WTC11 (cell line): ENCODE measurements at regions not wholly inside any gene's neighbourhood (a gene's known extent, or its start where the extent isn't known, plus 50 kb on each side); places are given as distances from the start of the nearest gene placed in this dataset.

Experiments used
- ATAC-seq: fragments of 200-7000 bp; cut with Tn5 transposase; 2 replicates; pipeline ENCODE4 v1.10.0; 2021; ENCODE audit warnings: mild to moderate bottlenecking, moderate library complexity
- CTCF ChIA-PET: fragments of 300-600 bp; sonication (Branson Sonifier 250); formaldehyde crosslinking; loops from one replicate; lab custom pipeline; 2021; ENCODE audit warnings: antibody characterized with exemption; lab: Charles Lee
- POLR2A ChIA-PET: fragments of 350-600 bp; sonication (Branson Sonifier 250); formaldehyde crosslinking; loops from one replicate; lab custom pipeline; 2021; ENCODE audit warnings: antibody characterized with exemption; lab: Charles Lee
- DNase-seq: peaks from one replicate; pipeline ENCODE4 v3.0.0; 2021; ENCODE audit warnings: low spot score
- H3K27ac Mint-ChIP-seq: 2 replicates; pipeline ENCODE4 v1.8.0; 2021; ENCODE audit warnings: mixed read lengths
- H3K27me3 Mint-ChIP-seq: 2 replicates; pipeline ENCODE4 v1.8.0; 2021; ENCODE audit warnings: low read depth, mild to moderate bottlenecking, moderate library complexity, mixed read lengths
- H3K36me3 Mint-ChIP-seq: 2 replicates; pipeline ENCODE4 v1.8.0; 2021; ENCODE audit warnings: mixed read lengths
- H3K4me1 Mint-ChIP-seq: 2 replicates; pipeline ENCODE4 v1.8.0; 2022; ENCODE audit warnings: mixed read lengths
- H3K4me3 Mint-ChIP-seq: 2 replicates; pipeline ENCODE4 v1.8.0; 2021; ENCODE audit warnings: mild to moderate bottlenecking, moderate library complexity, mixed read lengths
- H3K9me3 Mint-ChIP-seq: 2 replicates; pipeline ENCODE4 v1.8.0; 2021; ENCODE audit warnings: mixed read lengths
- AR ChIP-seq: fragments of 250-450 bp; sonication (Bioruptor Pico); IDR thresholded peaks from 2 replicates; pipeline ENCODE4 v1.9.0; 2021; ENCODE audit warnings: mild to moderate bottlenecking
- ARID4B ChIP-seq: sonication (generic); formaldehyde crosslinking; IDR thresholded peaks from 2 replicates; pipeline ENCODE4 v1.8.0; 2023; ENCODE audit warnings: missing genetic modification reagents, mild to moderate bottlenecking, borderline replicate concordance
- E2F5 ChIP-seq: sonication (generic); formaldehyde crosslinking; IDR thresholded peaks from 2 replicates; pipeline ENCODE4 v1.8.1; 2022; ENCODE audit warnings: mild to moderate bottlenecking, moderate library complexity, missing genetic modification reagents
- ESRRA ChIP-seq: sonication (generic); formaldehyde crosslinking; IDR thresholded peaks from 2 replicates; pipeline ENCODE4 v1.8.1; 2022; ENCODE audit warnings: mild to moderate bottlenecking, missing genetic modification reagents, borderline replicate concordance
- GABPB1 ChIP-seq: sonication (generic); formaldehyde crosslinking; IDR thresholded peaks from 2 replicates; pipeline ENCODE4 v1.8.1; 2023; ENCODE audit warnings: mild to moderate bottlenecking, missing genetic modification reagents
- HMGA2 ChIP-seq: fragments of 250-450 bp; sonication (Bioruptor Pico); IDR thresholded peaks from 2 replicates; pipeline ENCODE4 v1.4.0; 2021; ENCODE audit warnings: mild to moderate bottlenecking, moderate library complexity
- JAZF1 ChIP-seq: fragments of 250-450 bp; sonication (Bioruptor Pico); IDR thresholded peaks from 2 replicates; pipeline ENCODE4 v1.9.0; 2021; ENCODE audit warnings: moderate library complexity, mild to moderate bottlenecking, inconsistent platforms
- MYBL2 ChIP-seq: sonication (generic); formaldehyde crosslinking; IDR thresholded peaks from 2 replicates; pipeline ENCODE4 v1.8.1; 2023; ENCODE audit warnings: mild to moderate bottlenecking, moderate library complexity, missing genetic modification reagents
- NFYB ChIP-seq: sonication (generic); formaldehyde crosslinking; conservative IDR thresholded peaks from 2 replicates; pipeline ENCODE4 v1.8.0; 2022; ENCODE audit warnings: low read depth, missing genetic modification reagents
- NR1H2 ChIP-seq: sonication (generic); formaldehyde crosslinking; IDR thresholded peaks from 2 replicates; pipeline ENCODE4 v1.9.0; 2021; ENCODE audit warnings: mild to moderate bottlenecking, moderate library complexity, missing genetic modification reagents
- USF1 ChIP-seq: sonication (generic); formaldehyde crosslinking; IDR thresholded peaks from 2 replicates; pipeline ENCODE4 v1.8.0; 2022; ENCODE audit warnings: mild to moderate bottlenecking, missing genetic modification reagents
- ZBTB43 ChIP-seq: sonication (generic); formaldehyde crosslinking; IDR thresholded peaks from 2 replicates; pipeline ENCODE4 v1.8.1; 2023; ENCODE audit warnings: mild to moderate bottlenecking, missing genetic modification reagents
- ZNF121 ChIP-seq: sonication (generic); formaldehyde crosslinking; IDR thresholded peaks from 2 replicates; pipeline ENCODE4 v1.8.0; 2023; ENCODE audit warnings: missing genetic modification reagents
- ZNF138 ChIP-seq: sonication (generic); formaldehyde crosslinking; conservative IDR thresholded peaks from 2 replicates; pipeline ENCODE4 v1.8.1; 2022; ENCODE audit warnings: mild to moderate bottlenecking, moderate library complexity, missing genetic modification reagents

- TF ChIP-seq MYBL2 (CRISPR knock-in tag) (no peak), NFYB (CRISPR knock-in tag) (no peak), ESRRA (CRISPR knock-in tag) (no peak)
These were observed 979.6 kb upstream of the CDH2 start (continued) for GRCh38 chr18:29156531-29156930.

- POLR2A ChIA-PET: no interaction called here
- CTCF ChIA-PET: no interaction called here
- no peak overlapping the region for H3K27ac Mint-ChIP-seq
- no peak overlapping the region for H3K4me3 Mint-ChIP-seq
- peaks cover 41% of the 10 kb centered on the region for H3K4me1 Mint-ChIP-seq
- no peaks in the 10 kb centered on the region for H3K27me3 Mint-ChIP-seq
- no peaks in the 10 kb centered on the region for H3K9me3 Mint-ChIP-seq
- ATAC-seq: no peak
- DNase-seq: no peak
- H3K36me3 Mint-ChIP-seq: no peaks in the 10 kb centered on the region
- TF ChIP-seq ZNF138 (CRISPR knock-in tag): no peak
- TF ChIP-seq AR (CRISPR knock-in tag): no peak
- no peak for TF ChIP-seq USF1 (CRISPR knock-in tag)
- no peak for TF ChIP-seq E2F5 (CRISPR knock-in tag)
- TF ChIP-seq GABPB1: no peak
- TF ChIP-seq JAZF1 (CRISPR knock-in tag): no peak
- TF ChIP-seq ZBTB43: no peak
- no peak for TF ChIP-seq HMGA2 (CRISPR knock-in tag)
- no peak for TF ChIP-seq ZNF121 (CRISPR knock-in tag)
- no peak for TF ChIP-seq ARID4B (CRISPR knock-in tag)
- no peak for TF ChIP-seq NR1H2 (CRISPR knock-in tag)
These were observed 978.1 kb upstream of the CDH2 start for GRCh38 chr18:29154758-29155725.
